ENCODE measurements at regions not wholly inside any gene's neighbourhood (a gene's known extent, or its start where the extent isn't known, plus 50 kb on each side); places are given as distances from the start of the nearest gene placed in this dataset.

- H3K9me3 ChIP-seq, result no peaks in the 10 kb centered on the region
- WGBS, 2 donors, result 41 to 57% methylated on average over 2 of the region's 2 CpGs
- no peak overlapping the region for H3K4me3 ChIP-seq
- H3K27me3 ChIP-seq, result no peaks in the 10 kb centered on the region
- no peaks in the 10 kb centered on the region for H3K36me3 ChIP-seq
- TF ChIP-seq CTCF (IDR thresholded peaks at IDR 0.05) (no peak), POLR2A (IDR thresholded peaks at IDR 0.05) (no peak), EP300 (IDR thresholded peaks at IDR 0.05) (no peak)
- no peak for DNase-seq (ENCODE audit: low spot score in 2 of 2)
- H3K27ac ChIP-seq, result no peak overlapping the region
- H3K4me1 ChIP-seq, result no peaks in the 10 kb centered on the region
Observed at GRCh38 chr2:234269769-234270204, 219.3 kb downstream of the SPP2 start.

GRCh38 chr2:234267534-234267933 lies 217.0 kb downstream of the SPP2 start:
- TF ChIP-seq POLR2A (IDR thresholded peaks at IDR 0.05), result no peak
- TF ChIP-seq EP300 (IDR thresholded peaks at IDR 0.05), result no peak
- Histone ChIP-seq H3K4me3 (no peak overlapping the region), H3K27me3 (no peaks in the 10 kb centered on the region), H3K9me3 (no peaks in the 10 kb centered on the region), H3K27ac (no peak overlapping the region), H3K4me1 (no peaks in the 10 kb centered on the region), H3K36me3 (no peaks in the 10 kb centered on the region)
- no peak for DNase-seq (ENCODE audit: low spot score in 2 of 2)
- WGBS, 2 donors, result 76 to 88% methylated on average over 1 of the region's 1 CpG

- TF ChIP-seq EP300 (IDR thresholded peaks at IDR 0.05) (no peak), CTCF (IDR thresholded peaks at IDR 0.05) (no peak), POLR2A (IDR thresholded peaks at IDR 0.05) (no peak)
- no peaks in the 10 kb centered on the region for H3K9me3 ChIP-seq
- DNase-seq (ENCODE audit: low spot score in 2 of 2), result no peak
- no peaks in the 10 kb centered on the region for H3K36me3 ChIP-seq
- H3K27me3 ChIP-seq, result no peaks in the 10 kb centered on the region
- H3K4me3 ChIP-seq, result no peak overlapping the region
- WGBS, 2 donors, result 53 to 76% methylated on average over 1 of the region's 1 CpG
- H3K27ac ChIP-seq, result no peak overlapping the region
- no peaks in the 10 kb centered on the region for H3K4me1 ChIP-seq
Observed at GRCh38 chr2:234266952-234267351, 216.4 kb downstream of the SPP2 start.

- no peak for DNase-seq (ENCODE audit: low spot score in 2 of 2)
- H3K36me3 ChIP-seq, result no peaks in the 10 kb centered on the region
- H3K9me3 ChIP-seq, result no peaks in the 10 kb centered on the region
- H3K27me3 ChIP-seq, result no peaks in the 10 kb centered on the region
- TF ChIP-seq POLR2A (IDR thresholded peaks at IDR 0.05), result no peak
- no peak for TF ChIP-seq EP300 (IDR thresholded peaks at IDR 0.05)
- no peak for TF ChIP-seq CTCF (IDR thresholded peaks at IDR 0.05)
- H3K27ac ChIP-seq, result no peak overlapping the region
- H3K4me1 ChIP-seq, result no peaks in the 10 kb centered on the region
- 72 to 73% methylated on average over 2 of the region's 2 CpGs for WGBS, 2 donors
- H3K4me3 ChIP-seq, result no peak overlapping the region
Observed at GRCh38 chr2:234265206-234265605, 214.7 kb downstream of the SPP2 start.

- no peak overlapping the region for H3K4me3 ChIP-seq
- no peak for DNase-seq (ENCODE audit: low spot score in 2 of 2)
- no peaks in the 10 kb centered on the region for H3K9me3 ChIP-seq
- H3K27ac ChIP-seq, result no peak overlapping the region
- no peaks in the 10 kb centered on the region for H3K27me3 ChIP-seq
- no peak for TF ChIP-seq EP300 (IDR thresholded peaks at IDR 0.05)
- no peak for TF ChIP-seq CTCF (IDR thresholded peaks at IDR 0.05)
- TF ChIP-seq POLR2A (IDR thresholded peaks at IDR 0.05), result no peak
- H3K4me1 ChIP-seq, result no peaks in the 10 kb centered on the region
- WGBS, 2 donors, result 86 to 88% methylated on average over 2 of the region's 2 CpGs
- H3K36me3 ChIP-seq, result no peaks in the 10 kb centered on the region
Observed at GRCh38 chr2:234261736-234262135, 211.2 kb downstream of the SPP2 start.

GRCh38 chr2:234259440-234259839 lies 208.9 kb downstream of the SPP2 start:
- WGBS, 2 donors, result 71 to 79% methylated on average over 2 of the region's 2 CpGs
- Histone ChIP-seq H3K36me3 (no peaks in the 10 kb centered on the region), H3K4me1 (no peaks in the 10 kb centered on the region), H3K27me3 (no peaks in the 10 kb centered on the region), H3K4me3 (no peak overlapping the region), H3K27ac (no peak overlapping the region), H3K9me3 (no peaks in the 10 kb centered on the region)
- DNase-seq (ENCODE audit: low spot score in 2 of 2), result no peak
- TF ChIP-seq CTCF (IDR thresholded peaks at IDR 0.05), result no peak
- no peak for TF ChIP-seq EP300 (IDR thresholded peaks at IDR 0.05)
- TF ChIP-seq POLR2A (IDR thresholded peaks at IDR 0.05), result no peak
